Activated CD4-positive, alpha-beta T cell treated with anti-CD3 and anti-CD28 coated beads, Interleukin-2, Interleukin-6, amounts not matched to agents 100 ng/mL and 50 ng/mL, durations not matched to agents 16 hours and 8 hours (primary cell): ENCODE measurements at regions not wholly inside any gene's neighbourhood (a gene's known extent, or its start where the extent isn't known, plus 50 kb on each side); places are given as distances from the start of the nearest gene placed in this dataset.

Experiments
- DNase-seq: peaks from one replicate; pipeline ENCODE4 v3.0.0-alpha.2; 2020

DNA sequence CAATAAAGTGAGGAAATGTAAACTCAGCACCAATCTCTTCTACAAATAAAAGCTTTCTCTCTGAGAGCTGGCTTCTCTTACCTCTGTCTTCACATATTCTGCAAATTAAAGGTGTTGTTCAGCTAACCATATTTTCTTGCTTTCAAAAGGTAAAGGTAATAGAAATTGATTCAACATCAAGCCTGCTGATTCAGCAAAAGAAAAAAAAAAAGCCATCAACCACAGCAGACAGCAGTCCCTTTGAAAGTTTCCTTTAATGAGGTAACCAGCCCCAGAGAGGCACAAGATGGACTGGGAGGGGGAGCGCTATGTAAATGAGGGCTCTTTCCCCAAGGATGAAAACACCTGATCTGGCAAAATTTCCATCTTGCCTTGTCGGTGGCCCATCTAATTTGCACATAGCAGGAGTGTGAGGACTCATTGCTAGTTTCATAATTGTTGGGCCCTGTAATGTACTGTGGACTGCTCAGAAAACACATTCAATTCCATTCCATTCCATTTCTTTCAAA, 154.9 kb upstream of the SOX11 start:
- no peak for DNase-seq

DNA sequence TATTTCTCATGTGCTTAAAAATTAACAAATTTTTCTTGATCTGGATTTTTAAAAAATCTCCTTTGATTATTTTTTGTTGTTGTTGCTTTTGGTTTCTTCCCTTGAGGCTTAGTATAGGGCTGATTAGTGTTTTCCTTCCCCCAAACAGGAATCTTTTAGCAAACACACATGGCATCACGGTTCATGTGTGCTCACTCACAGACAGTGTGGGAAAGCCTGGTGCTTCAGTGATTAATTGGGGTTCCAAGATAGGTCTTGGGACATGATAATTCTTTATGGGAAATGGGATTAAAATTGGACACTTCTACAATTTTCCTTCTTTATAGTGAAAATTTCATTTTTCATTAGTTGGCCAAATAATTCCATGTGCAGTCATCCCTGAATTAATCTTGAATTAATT, 153.9 kb upstream of the SOX11 start:
- DNase-seq, result no peak

DNA sequence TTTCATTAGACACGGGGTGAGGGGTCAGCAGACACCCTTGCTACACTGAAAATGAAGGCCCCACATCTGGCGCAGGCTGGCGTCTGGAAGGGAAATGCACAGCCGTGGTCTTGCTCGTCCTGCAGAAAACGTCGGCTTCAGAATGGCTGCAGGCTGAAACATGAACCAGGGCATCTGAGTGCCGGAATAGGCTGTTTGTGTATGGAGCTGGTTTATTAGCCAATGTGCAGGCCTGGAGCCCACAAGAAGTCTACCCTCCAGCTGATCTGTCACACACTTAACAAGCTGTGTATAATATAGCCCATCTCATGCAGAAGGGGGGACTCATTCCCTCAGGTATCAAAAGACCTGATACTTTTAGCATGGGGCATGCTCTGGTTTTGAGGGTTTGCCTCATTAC, 153.4 kb upstream of the SOX11 start:
- DNase-seq, result no peak

DNA sequence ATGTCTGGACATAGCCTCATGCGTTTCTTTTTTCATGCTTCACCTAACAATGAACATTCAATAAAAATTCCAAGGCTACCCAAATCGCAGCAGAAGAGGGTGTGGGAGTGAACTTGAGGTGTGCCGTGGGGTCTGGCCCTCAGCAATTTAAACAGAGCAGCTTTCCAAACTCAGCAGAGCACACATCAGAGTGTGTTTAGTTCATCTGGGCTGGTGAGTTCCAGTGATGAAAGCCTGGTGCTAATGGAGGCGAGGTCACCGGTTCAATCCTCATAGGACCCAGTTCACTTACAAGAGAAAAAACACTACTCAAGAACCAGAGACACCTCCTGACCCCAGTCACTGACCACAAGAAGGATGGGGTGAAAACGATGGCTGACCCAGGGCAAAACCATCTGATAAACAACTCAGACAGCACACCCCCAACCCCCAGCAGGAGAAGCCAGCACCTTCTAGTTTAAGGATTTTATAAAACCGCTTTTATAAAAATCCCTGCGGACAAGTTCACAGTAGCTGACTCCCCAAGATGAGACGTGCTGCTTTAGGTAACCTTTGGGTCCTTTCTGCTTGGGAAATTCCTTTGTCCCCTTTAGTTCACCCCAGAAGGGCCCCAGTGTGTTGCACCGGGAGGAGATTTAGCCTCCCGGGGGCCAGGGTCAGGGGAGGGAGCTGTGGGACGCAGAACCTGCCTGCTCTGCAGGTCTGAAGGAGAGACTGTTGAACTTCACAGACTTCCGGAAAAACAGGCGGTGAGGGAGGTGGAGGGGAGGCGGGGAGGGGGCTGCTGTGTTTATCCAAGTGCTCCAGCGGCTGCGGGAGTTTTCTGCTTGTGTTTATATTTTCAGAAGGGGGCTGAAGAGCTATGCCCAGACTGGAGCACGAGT, 152.7 kb upstream of the SOX11 start:
- no peak for DNase-seq

DNA sequence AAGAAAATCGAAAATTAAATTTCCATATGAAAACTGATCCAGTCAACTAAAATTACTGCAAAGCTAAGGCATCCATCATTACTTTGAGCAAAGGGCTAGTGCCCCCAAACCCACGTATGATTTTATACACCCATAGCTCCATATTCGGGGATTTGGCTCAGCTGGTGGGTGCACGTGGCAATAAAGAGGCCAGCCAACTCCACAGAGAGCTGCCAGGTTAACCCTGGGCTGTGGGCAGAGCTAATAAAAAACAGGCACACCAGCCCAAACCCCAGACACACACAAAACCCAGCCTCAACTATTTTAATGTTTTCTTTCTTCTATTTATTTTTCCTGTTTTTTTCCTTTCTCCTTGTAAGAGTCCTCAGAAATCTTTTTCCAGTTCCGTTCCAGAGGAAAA, 151.3 kb upstream of the SOX11 start:
- no peak for DNase-seq

DNA sequence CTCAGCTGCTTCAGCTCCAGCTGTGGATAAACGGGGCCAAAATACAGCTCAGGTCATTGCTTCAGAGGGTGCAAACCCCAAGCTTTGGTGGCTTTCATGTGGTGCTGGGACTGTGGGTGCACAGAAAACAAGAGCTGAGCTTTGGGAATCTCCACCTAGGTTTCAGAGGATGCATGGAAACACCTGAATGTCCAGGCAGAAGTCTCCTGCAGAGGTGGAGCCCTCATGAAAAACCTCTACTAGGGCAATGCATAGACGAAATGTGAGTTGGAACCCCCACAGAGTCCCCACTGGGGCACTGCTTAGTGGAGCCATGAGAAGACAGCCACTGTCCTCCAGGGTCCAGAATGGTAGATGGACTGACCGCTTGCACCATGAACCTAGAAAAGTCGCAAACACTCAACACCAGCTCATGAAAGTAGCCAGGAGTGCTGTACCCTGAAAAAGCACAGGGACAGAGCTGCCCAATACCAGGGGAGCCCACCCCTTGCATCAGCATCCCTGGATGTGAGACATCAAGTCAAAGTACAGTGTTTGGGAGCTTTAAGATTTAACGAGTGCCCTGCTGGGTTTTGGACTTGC, 147.9 kb upstream of the SOX11 start:
- no peak for DNase-seq

DNA sequence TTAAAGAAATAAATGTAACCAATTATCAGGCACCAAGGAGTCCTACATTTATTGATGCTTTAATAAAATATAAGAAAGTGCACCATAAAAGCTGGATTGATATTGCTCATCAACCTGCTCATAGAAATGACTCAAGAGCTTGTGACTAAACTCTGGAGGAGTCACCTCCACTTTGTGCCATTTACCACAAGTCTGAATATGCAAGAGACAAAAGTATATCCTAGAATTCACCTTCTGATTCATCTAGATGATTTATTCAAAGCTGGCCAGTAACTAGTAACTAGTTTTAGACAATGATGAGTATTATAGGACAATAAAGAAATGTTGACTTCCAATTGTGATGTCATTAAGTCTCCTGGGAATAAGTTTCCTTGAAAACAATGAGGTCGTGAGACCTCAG, 146.0 kb upstream of the SOX11 start:
- no peak for DNase-seq

DNA sequence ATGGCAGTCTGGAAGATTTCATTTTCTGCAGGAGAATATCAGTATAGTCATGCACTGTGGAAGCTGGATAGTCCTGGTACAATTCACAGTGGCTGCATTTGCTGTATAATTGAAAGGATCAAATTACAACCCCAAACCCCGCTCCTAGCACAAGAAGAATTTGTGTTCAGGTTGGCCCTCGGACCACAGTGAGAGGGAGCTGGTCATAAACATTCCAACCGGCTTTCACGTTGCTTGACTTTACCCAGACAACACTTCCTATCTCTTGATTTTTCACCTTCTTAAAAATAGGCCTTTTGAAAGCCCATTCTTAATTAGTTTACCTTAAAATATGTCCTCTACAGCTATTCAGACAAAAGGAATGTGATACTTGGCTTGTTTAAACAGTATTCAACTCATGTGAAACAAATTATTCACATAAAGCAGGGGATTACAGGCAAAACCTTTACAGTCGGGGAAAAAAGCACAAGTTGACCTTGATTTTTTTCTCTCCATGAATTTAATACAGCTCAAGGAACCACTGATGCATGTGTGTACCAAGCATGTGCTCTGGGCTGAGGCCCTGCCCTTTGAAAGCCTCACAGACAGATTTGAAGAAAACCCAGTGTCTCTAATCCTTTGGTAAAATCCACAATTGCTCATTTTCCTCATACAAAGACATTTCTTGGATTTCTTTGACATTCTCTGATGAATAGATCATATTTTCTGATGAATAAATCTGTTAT, 143.0 kb upstream of the SOX11 start:
- no peak for DNase-seq

DNA sequence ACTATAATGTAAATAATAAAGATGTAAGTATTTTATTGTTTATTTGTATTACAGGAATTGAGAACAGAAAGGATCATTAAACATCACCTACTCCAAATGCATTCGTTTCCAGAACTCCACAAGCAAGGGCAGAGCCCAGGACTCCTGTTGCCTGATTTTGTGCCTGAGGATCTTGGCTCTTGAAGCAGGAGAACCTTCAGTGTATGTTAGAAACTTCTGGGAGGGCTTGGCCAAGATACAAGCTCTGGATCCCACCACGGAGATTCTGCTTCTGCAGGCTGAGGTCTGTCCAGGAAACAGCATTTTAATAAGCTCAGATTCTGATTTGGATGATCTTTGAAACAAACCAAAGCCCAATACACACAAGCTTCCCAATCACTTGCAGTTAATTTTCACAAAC, 142.4 kb upstream of the SOX11 start:
- no peak for DNase-seq

DNA sequence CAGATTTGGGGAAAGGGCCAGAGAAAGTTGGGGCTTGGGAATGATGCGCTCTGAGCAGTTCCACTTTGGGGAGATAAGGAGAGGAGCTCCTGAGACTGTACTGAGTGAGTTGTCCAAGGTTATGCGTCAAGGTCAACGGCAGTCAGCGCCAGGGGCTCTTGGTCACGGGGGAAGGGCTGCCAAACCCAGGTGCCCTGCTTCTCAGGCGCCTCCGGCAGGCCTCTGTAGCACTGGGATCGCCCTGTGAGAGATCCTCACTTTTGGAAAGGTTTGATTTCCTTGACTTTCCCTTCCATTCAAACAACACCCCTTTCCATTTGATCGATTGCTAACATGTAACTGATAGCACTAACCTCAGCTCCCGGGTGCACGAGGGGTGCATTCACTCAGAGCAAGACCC, 136.5 kb upstream of the SOX11 start:
- DNase-seq, result no peak

DNA sequence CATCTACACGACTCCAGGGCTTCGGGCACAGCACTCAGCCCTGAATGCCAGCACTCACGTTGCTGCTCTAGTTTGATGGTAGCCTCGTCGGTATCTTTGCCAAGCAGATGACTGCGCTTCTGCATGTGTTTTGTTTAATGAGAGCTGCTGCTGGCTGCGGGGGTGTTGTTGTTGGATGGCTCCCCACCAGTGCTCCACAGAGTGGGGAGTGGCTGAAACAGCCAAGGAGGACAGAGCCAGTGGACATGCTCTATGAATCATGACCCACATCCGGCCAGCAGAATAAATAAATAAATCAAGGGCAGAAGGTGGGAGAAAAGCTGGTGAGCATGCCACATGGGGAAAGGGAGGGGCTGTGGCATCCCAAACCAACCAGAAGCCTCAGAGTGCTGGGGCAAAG, 131.2 kb upstream of the SOX11 start:
- no peak for DNase-seq

DNA sequence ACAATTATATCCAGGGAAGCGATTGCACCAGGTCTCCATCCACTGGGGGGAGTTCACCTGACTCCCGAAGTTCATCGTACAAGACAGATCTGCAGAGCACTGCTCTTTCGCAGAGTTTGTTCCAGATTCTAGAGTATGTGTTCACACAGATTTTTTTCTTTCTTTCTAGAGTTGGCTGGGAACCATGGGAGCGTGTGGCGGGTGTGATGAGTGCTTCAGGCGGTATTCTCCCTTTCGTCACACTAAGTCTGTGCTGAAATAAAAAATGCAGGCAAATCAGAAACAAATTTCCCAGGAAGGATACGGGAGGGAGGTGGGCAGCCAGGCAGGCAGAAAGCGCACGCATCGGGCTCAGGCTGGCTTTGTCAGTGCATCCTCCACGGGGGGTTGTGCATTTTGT, 129.8 kb upstream of the SOX11 start:
- DNase-seq, result no peak

DNA sequence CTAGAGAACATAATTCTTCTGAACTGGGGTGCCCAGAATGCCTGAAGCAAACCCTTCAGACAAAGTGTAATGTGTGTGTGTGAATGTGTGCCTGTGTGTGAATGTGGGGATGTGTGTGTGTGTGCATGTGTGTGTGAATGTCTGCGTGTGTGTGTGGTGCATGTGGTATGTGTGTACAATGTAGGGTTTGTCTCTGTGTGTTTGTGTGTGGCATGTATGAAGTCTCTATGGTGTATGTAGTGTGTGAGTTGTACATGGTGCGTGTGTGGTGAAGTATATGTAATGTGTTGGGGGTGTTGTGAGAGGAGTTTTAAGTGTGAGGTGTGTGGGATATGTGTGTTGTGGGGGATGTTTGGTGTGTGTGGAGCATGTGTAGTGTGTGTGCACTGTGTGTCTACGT, 129.3 kb upstream of the SOX11 start:
- DNase-seq, result no peak

DNA sequence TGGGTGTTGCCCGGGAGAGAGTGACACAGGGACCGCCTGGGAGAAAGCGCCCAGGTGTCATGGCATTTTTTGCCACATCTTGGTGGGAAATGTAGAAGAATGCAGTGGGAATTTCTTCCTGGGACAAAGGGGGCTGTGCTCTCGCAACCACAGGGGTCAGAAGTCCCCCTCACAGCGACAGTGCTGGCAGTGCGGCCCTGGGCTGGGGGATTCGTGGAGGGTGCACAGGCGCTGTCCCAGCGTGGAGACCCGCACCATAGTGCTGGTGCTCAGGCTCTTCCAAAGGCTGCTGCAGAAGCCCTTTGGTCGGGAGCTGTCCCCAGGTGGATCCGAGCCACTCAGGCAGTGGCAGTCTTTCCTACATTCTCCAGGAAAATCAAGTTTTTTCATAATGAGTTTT, 128.8 kb upstream of the SOX11 start:
- DNase-seq, result no peak

DNA sequence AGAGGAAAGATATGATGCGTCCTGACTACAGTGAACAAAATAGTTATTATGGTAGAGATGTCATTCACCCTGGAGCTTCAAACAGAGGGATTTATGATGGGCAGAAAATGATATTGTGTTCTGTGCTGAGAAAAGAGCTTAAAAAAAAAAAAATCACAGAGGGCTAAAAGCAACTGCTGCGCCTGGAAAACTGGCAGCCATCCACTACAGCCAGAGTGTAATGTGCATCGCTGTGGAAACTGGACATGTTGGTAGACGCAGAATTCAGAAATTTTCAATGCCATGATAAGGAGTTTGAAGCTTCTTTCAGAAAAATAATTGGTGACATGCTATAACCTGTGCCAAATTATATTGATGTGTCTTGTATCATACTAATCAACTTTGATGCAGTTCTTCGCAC, 122.9 kb upstream of the SOX11 start:
- no peak for DNase-seq

DNA sequence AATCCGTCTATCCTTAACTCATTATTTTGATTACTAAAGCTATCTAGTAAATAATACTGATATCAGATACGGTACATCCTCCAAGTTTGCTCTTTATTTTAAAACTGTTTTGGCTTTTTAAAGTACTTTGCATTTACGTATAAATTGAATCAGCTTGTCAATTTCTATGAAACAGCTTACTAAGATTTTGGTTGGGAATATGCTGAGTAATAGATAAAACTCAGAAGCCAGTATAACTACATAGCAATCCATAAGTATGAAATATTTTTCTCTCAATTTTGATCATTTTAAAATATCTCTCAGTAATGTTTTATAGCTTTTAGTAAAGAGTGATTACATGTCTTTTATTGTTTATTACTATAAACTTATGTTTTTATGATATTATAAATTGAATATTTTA, 116.2 kb upstream of the SOX11 start:
- no peak for DNase-seq

DNA sequence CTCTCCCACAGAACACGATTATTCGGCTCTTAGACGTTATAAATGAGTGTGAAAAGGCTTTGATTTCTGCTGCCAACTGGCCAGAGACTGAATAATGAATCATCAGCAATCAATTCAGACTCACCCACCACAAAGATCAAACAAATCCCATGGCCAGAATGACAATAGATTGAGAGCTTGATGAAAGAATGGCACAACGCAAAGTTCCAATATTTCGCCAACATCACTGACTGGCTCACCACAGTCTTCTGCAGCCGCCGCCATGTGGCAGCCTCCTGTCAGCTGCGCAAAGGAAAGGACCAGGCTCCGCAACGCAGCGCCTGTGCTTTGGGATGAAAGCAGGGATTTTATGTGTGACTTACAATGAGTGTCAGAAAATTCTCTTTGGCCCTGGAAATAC, 104.4 kb upstream of the SOX11 start:
- DNase-seq, result no peak

DNA sequence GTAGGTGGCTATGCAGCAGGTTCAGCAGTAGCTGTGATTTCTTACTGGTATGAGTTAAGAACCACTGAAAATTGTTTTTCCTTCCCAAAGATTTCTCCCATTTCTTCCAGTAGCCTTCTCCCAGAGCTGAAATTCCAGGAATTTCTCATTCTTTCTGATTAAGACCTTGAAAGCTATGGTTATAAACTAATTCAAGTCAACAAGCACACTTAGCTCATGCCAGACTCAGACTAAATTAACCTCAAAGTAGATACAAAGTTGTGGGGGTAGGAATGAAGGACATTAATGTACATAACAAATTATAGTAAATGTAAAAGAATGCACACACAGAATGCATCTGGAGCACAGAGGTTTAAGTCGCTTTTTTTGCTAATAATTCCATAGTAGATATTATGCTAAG, 103.6 kb upstream of the SOX11 start:
- no peak for DNase-seq

DNA sequence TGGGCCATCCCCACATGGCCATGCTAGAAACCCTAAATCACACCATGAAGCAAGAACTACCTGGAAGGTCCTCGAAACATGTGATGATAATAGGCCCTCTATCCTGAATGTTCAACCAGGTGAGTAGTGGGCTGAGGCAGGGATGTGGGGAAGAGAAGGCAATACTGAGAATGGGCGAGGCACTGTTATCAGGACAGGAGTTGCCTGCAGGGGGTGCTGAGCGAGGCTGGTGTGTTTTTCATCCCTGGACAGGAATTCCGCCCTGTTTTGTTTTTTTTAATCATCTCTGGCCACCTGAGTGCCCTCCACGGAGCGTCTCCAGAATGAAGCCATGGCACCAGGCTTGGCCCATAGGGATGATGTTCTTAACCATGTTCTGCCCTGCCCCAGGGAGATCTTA, 103.0 kb upstream of the SOX11 start:
- no peak for DNase-seq

DNA sequence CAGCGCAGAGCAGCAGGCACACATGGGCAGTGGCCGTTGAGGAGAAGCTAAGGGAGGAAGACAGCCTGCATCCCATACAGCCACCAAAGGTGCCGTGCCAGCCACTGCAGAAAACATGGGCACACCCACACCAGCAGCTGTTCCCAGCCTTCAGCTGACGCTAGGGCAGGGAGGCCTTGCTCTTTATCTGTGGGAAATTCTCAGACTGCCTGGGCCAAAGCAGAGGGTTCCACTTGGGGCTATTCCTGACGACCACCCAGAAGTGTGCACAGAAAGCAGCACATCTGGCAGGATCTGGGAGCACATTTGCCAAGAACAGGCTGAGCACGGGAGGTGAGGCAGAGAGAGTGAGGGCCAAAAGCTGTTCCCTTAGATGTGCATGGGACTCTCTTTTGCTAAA, 101.3 kb upstream of the SOX11 start:
- DNase-seq, result no peak

DNA sequence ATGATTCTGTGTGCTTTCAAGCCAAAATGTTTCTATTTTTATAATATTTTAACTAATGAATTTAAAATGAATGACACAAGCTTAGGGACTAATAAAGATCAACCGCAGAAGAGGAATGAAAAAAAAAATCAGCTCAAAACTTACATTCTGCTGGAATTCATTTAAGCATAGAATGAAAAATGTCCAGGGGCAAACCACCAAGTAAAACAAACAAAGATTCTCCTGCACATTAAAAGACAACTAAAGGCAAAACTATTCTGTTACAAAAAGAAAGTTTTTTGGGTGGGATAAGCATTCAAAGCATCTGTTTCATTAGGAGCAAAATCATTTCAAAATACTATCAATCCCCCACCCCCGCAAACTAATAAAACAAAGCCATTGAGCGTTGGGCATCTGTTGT, 99.3 kb upstream of the SOX11 start:
- DNase-seq, result no peak

DNA sequence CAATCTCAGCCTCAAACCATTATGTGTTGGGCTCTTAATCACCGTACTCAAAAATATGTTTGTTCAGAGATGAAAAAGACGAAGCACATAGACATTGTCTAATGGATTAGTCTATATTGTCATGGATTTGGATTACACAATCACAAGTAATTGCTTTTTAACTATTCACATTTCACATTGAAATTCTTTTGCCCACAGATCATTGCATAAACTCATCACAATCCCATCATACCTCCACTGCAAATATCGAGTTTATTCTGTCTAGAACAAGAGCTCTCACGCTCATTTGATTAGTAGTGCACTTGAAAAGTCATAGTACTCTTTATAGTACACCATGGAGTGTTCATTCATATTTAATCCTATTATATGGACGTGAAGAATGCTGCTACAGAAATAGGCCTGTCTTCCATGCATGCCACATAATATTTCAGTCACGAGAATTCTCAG, 97.9 kb upstream of the SOX11 start:
- DNase-seq, result no peak

DNA sequence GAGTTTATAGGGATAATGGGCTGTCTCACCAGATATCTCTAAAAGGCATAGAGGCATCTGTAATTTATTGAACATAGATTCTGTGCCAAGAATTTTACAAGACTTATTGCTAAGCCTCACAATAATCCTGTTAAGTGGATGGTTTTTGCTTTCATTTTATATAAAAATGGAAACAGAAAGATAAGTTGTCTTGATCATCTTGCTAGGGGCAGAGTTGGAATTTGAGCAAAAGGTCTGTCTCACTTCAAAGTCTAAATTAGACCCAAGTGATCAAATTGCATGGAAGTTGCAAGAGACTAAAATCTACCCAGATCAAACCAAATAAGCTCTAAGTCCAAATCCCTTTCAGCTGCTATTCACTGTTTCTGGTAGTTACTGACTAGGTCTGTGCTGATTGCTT, 95.3 kb upstream of the SOX11 start:
- no peak for DNase-seq

DNA sequence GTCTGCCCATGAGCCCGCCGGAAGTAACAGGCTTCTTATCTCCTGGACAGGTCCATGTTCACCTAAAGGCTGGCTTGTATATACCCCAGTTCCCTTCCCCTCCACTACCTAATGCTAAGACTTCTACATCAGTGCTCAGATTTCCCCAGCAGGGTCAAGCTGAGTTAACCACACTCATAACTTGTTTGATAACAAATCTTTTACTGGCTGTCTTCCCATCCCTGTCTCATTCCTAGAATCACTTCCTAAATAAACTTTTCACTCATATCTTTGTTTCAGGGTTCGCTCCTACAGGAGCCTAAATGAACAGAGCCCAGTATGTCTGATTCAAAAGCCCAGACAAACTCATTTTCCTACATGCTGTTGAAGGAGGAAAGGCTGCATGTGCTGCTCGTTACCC, 94.0 kb upstream of the SOX11 start:
- no peak for DNase-seq
